SKM-1 (cell line): ENCODE measurements at regions not wholly inside any gene's neighbourhood (a gene's known extent, or its start where the extent isn't known, plus 50 kb on each side); places are given as distances from the start of the nearest gene placed in this dataset.

Source experiments
- DNase-seq: peaks from one replicate; lab custom pipeline; 2025; ENCODE audit not compliant: unreplicated experiment; lab: John Stamatoyannopoulos, UW

GRCh38 chr6:113318575-113318917 lies 538.6 kb upstream of the MARCKS start:
- DNase-seq: no peak

- no peak for DNase-seq
Observed at GRCh38 chr6:113320653-113321052, 536.5 kb upstream of the MARCKS start.

- DNase-seq: no peak
Observed at GRCh38 chr6:113326781-113327180, 530.4 kb upstream of the MARCKS start.

- no peak for DNase-seq
Observed at GRCh38 chr6:113328886-113329381, 528.2 kb upstream of the MARCKS start.

GRCh38 chr6:113329942-113330635 lies 527.1 kb upstream of the MARCKS start:
- DNase-seq: no peak

GRCh38 chr6:113330636-113330946 lies 526.6 kb upstream of the MARCKS start:
- no peak for DNase-seq

- DNase-seq: no peak
Observed at GRCh38 chr6:113331021-113331420, 526.1 kb upstream of the MARCKS start.

- DNase-seq: no peak
Observed at GRCh38 chr6:113338644-113339043, 518.5 kb upstream of the MARCKS start.

GRCh38 chr6:113339209-113339608 lies 517.9 kb upstream of the MARCKS start:
- no peak for DNase-seq

- no peak for DNase-seq
Observed at GRCh38 chr6:113340371-113340770, 516.8 kb upstream of the MARCKS start.

- DNase-seq: no peak
Observed at GRCh38 chr6:113343940-113344339, 513.2 kb upstream of the MARCKS start.

GRCh38 chr6:113344969-113345368 lies 512.2 kb upstream of the MARCKS start:
- no peak for DNase-seq

- no peak for DNase-seq
Observed at GRCh38 chr6:113347436-113347835, 509.7 kb upstream of the MARCKS start.

- no peak for DNase-seq
Observed at GRCh38 chr6:113350461-113350860, 506.7 kb upstream of the MARCKS start.

GRCh38 chr6:113351173-113351834 lies 505.8 kb upstream of the MARCKS start:
- no peak for DNase-seq

GRCh38 chr6:113352029-113352801 lies 504.9 kb upstream of the MARCKS start:
- no peak for DNase-seq

- DNase-seq: no peak
Observed at GRCh38 chr6:113352831-113353230, 504.3 kb upstream of the MARCKS start.

GRCh38 chr6:113353392-113353791 lies 503.8 kb upstream of the MARCKS start:
- DNase-seq: no peak

- DNase-seq: no peak
Observed at GRCh38 chr6:113354204-113354895, 502.8 kb upstream of the MARCKS start.

GRCh38 chr6:113356139-113356538 lies 501.0 kb upstream of the MARCKS start:
- no peak for DNase-seq

- DNase-seq: no peak
Observed at GRCh38 chr6:113357041-113357440, 500.1 kb upstream of the MARCKS start.
